ENCODE measurements at regions not wholly inside any gene's neighbourhood (a gene's known extent, or its start where the extent isn't known, plus 50 kb on each side); places are given as distances from the start of the nearest gene placed in this dataset.

DNA sequence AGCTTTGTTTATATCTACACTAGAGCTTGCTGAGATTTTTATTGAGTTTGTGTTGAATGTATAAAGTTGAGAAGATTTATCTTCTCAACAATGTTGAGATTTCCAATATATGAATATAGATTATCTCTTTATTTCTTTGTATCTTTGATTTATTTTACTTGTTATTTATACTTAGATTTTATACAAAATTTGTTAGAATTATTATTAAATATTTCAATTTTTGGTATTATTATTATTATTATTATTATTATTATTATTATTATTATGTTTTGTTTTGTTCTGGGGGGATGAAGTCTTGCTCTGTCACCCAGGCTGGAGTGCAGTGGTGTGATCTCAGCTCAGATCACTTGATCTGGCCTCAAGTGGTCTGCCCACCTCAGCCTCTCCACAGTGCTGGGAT, 322.5 kb downstream of the PPARGC1A start:
- DNase-seq (ENCODE audit: extremely low read depth in 1 of 4, low spot score in 3 of 4) (no peak), ATAC-seq (no peak), FAIRE-seq (no peak)
- TF ChIP-seq HIVEP1 (CRISPR knock-in tag; IDR thresholded peaks at IDR 0.05) (no peak), TEAD2 (tag; IDR thresholded peaks at IDR 0.05) (no peak), MCM3 (IDR thresholded peaks at IDR 0.05) (no peak), ZZZ3 (IDR thresholded peaks at IDR 0.05) (no peak), HEY1 (CRISPR knock-in tag; IDR thresholded peaks at IDR 0.05; ENCODE audit: borderline replicate concordance) (no peak), ELF4 (CRISPR knock-in tag; IDR thresholded peaks at IDR 0.05) (no peak), PPARD (CRISPR knock-in tag; IDR thresholded peaks at IDR 0.05) (no peak), FUS (optimal IDR thresholded peaks at IDR 0.05; ENCODE audit: low read depth, low read length) (no peak), POLR2AphosphoS2 (IDR thresholded peaks at IDR 0.05; ENCODE audit: low read length) (no peak), SMARCA4 (IDR thresholded peaks at IDR 0.05) (no peak), ZNF699 (CRISPR knock-in tag; IDR thresholded peaks at IDR 0.05; ENCODE audit: insufficient replicate concordance) (no peak), ZNF583 (CRISPR knock-in tag; IDR thresholded peaks at IDR 0.05) (no peak), ZFP30 (CRISPR knock-in tag; IDR thresholded peaks at IDR 0.05; ENCODE audit: borderline replicate concordance) (no peak)
- TF ChIP-seq, protein P1, sequence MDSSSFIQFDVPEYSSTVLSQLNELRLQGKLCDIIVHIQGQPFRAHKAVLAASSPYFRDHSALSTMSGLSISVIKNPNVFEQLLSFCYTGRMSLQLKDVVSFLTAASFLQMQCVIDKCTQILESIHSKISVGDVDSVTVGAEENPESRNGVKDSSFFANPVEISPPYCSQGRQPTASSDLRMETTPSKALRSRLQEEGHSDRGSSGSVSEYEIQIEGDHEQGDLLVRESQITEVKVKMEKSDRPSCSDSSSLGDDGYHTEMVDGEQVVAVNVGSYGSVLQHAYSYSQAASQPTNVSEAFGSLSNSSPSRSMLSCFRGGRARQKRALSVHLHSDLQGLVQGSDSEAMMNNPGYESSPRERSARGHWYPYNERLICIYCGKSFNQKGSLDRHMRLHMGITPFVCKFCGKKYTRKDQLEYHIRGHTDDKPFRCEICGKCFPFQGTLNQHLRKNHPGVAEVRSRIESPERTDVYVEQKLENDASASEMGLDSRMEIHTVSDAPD (CRISPR knock-in tag; IDR thresholded peaks at IDR 0.05) = no peak
- TF ChIP-seq, protein P2, sequence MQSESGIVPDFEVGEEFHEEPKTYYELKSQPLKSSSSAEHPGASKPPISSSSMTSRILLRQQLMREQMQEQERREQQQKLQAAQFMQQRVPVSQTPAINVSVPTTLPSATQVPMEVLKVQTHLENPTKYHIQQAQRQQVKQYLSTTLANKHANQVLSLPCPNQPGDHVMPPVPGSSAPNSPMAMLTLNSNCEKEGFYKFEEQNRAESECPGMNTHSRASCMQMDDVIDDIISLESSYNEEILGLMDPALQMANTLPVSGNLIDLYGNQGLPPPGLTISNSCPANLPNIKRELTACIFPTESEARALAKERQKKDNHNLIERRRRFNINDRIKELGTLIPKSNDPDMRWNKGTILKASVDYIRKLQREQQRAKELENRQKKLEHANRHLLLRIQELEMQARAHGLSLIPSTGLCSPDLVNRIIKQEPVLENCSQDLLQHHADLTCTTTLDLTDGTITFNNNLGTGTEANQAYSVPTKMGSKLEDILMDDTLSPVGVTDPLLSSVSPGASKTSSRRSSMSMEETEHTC (IDR thresholded peaks at IDR 0.05) = no peak
- no peak overlapping the region for H3K9ac ChIP-seq (ENCODE audit: insufficient read depth in 1 of 2, low read depth in 2 of 2, low read length in 2 of 2)
- CTCF ChIA-PET (ENCODE audit: low intra/inter-chr PET ratio) = no interaction called here
- no peaks in the 10 kb centered on the region for H3K9me3 ChIP-seq (replicated peaks; ENCODE audit: control insufficient read depth, insufficient read depth, low read depth, low read length)
- no peaks in the 10 kb centered on the region for H3K4me1 ChIP-seq (replicated peaks in 1 of 2; ENCODE audit: control insufficient read depth in 2 of 2, insufficient read depth in 2 of 2, low read length in 2 of 2)
- in situ Hi-C loops (cut with MboI) (no loop called here), intact Hi-C loops (cut with micrococcal nuclease) (no loop called here)
- no peak overlapping the region for H2AFZ ChIP-seq (ENCODE audit: low read depth, low read length)
- H3K9me1 ChIP-seq (ENCODE audit: control insufficient read depth, insufficient read depth, low read length) = no peaks in the 10 kb centered on the region
- no peaks in the 10 kb centered on the region for H3K79me2 ChIP-seq (ENCODE audit: control insufficient read depth, insufficient read depth, low read length)
- H4K20me1 ChIP-seq (replicated peaks; ENCODE audit: control insufficient read depth, insufficient read depth, low read length) = no peaks in the 10 kb centered on the region
- no peak overlapping the region for H3K27ac ChIP-seq (ENCODE audit: extremely low read depth, low read depth, low read length)
- BruUV-seq (replicated peaks) = no TSS peak
- no peaks in the 10 kb centered on the region for H3K36me3 ChIP-seq (ENCODE audit: control insufficient read depth, insufficient read depth, low read length)
- POLR2A ChIA-PET = no interaction called here
- no peak overlapping the region for H3K4me3 ChIP-seq
- no peaks in the 10 kb centered on the region for H3K27me3 ChIP-seq (ENCODE audit: control insufficient read depth in 2 of 2, insufficient read depth in 2 of 2, low read length in 2 of 2)
- H3K4me2 ChIP-seq (ENCODE audit: insufficient read depth, low read length) = no peak overlapping the region

Measured in K562 (cell line).